ENCODE measurements at regions not wholly inside any gene's neighbourhood (a gene's known extent, or its start where the extent isn't known, plus 50 kb on each side); places are given as distances from the start of the nearest gene placed in this dataset.

- no peak for DNase-seq (ENCODE audit: low spot score)
Measured at GRCh38 chr13:106883976-106884375, 316.0 kb upstream of the ARGLU1 start.

GRCh38 chr13:106882246-106882645, 314.3 kb upstream of the ARGLU1 start:
- no peak for DNase-seq (ENCODE audit: low spot score)

- no peak for DNase-seq (ENCODE audit: low spot score)
Measured at GRCh38 chr13:106879806-106880205, 311.9 kb upstream of the ARGLU1 start.

- no peak for DNase-seq (ENCODE audit: low spot score)
Measured at GRCh38 chr13:106874323-106874722, 306.4 kb upstream of the ARGLU1 start.

GRCh38 chr13:106873810-106874209, 305.9 kb upstream of the ARGLU1 start:
- DNase-seq (ENCODE audit: low spot score): no peak

GRCh38 chr13:106867249-106867648, 299.3 kb upstream of the ARGLU1 start:
- peak; percentile 40 for DNase-seq (ENCODE audit: low spot score)

- DNase-seq (ENCODE audit: low spot score): no peak
Measured at GRCh38 chr13:106865716-106866440, 297.9 kb upstream of the ARGLU1 start.

- no peak for DNase-seq (ENCODE audit: low spot score)
Measured at GRCh38 chr13:106859533-106859904, 291.6 kb upstream of the ARGLU1 start.

- no peak for DNase-seq (ENCODE audit: low spot score)
Measured at GRCh38 chr13:106858903-106859532, 291.1 kb upstream of the ARGLU1 start.

GRCh38 chr13:106852436-106852835, 284.5 kb upstream of the ARGLU1 start:
- DNase-seq (ENCODE audit: low spot score): no peak

GRCh38 chr13:106850973-106851650, 283.2 kb upstream of the ARGLU1 start:
- no peak for DNase-seq (ENCODE audit: low spot score)

- no peak for DNase-seq (ENCODE audit: low spot score)
Measured at GRCh38 chr13:106846571-106847448, 278.9 kb upstream of the ARGLU1 start.

- DNase-seq (ENCODE audit: low spot score): no peak
Measured at GRCh38 chr13:106836186-106836802, 268.4 kb upstream of the ARGLU1 start.

GRCh38 chr13:106835477-106835876, 267.5 kb upstream of the ARGLU1 start:
- DNase-seq (ENCODE audit: low spot score): no peak

GRCh38 chr13:106821979-106822378, 254.0 kb upstream of the ARGLU1 start:
- DNase-seq (ENCODE audit: low spot score): no peak

- DNase-seq (ENCODE audit: low spot score): no peak
Measured at GRCh38 chr13:106819413-106820180, 251.7 kb upstream of the ARGLU1 start.

GRCh38 chr13:106818971-106819370, 251.0 kb upstream of the ARGLU1 start:
- no peak for DNase-seq (ENCODE audit: low spot score)

- no peak for DNase-seq (ENCODE audit: low spot score)
Measured at GRCh38 chr13:106815545-106815944, 247.6 kb upstream of the ARGLU1 start.

GRCh38 chr13:106814463-106814862, 246.5 kb upstream of the ARGLU1 start:
- no peak for DNase-seq (ENCODE audit: low spot score)

- no peak for DNase-seq (ENCODE audit: low spot score)
Measured at GRCh38 chr13:106810069-106810468, 242.1 kb upstream of the ARGLU1 start.

GRCh38 chr13:106804991-106805390, 237.1 kb upstream of the ARGLU1 start:
- no peak for DNase-seq (ENCODE audit: low spot score)

Measured in AG20443 (cell line).